GM12878 (cell line): ENCODE measurements at regions not wholly inside any gene's neighbourhood (a gene's known extent, or its start where the extent isn't known, plus 50 kb on each side); places are given as distances from the start of the nearest gene placed in this dataset.

Experiments used
- ATAC-seq: fragments of 200-7000 bp; cut with Tn5 transposase; 3 replicates; pipeline ENCODE4 v1.9.1; 2020; ENCODE audit warnings: mild to moderate bottlenecking, moderate library complexity
- BruUV-seq: library from RNA; stranded (reverse); fragments of 400-500 nt; replicated peaks from 2 replicates; lab custom pipeline; 2021; lab: Mats Ljungman, UMichigan
- CTCF ChIA-PET: fragments of 300-600 bp; sonication (Branson Sonifier 250); formaldehyde crosslinking; extraction: SDS; loops from one replicate; lab custom pipeline; 2021; ENCODE audit warnings: inconsistent platforms; lab: Yijun Ruan, JAX
- POLR2A ChIA-PET: fragments of 350-600 bp; formaldehyde crosslinking; extraction: SDS; loops from one replicate; lab custom pipeline; 2021; ENCODE audit warnings: inconsistent platforms; lab: Charles Lee
- RAD21 ChIA-PET: fragments of 300-600 bp; sonication (Branson Sonifier 250); formaldehyde crosslinking; loops from one replicate; lab custom pipeline; 2023; ENCODE audit warnings: antibody characterized with exemption; ENCODE audit not compliant: unreplicated experiment; lab: Charles Lee
- SMC1A ChIA-PET: fragments of 300-600 bp; sonication (Branson Sonifier 250); formaldehyde crosslinking; loops from one replicate; lab custom pipeline; 2023; ENCODE audit not compliant: unreplicated experiment, uncharacterized antibody; lab: Charles Lee
- DNase-seq: peaks from one replicate; pipeline ENCODE4 v3.0.0-alpha.2; 2011; ENCODE audit warnings: low read depth, low spot score
- FAIRE-seq: peaks from 3 replicates; lab custom pipeline; 2011; peaks lifted over from hg19 to GRCh38; lab: Jason Lieb, UNC
- H2AFZ ChIP-seq: 2 replicates; pipeline ENCODE4 v1.6.0; 2011; ENCODE audit warnings: low read depth, low read length, control low read depth; ENCODE audit not compliant: control insufficient read depth
- H3K27ac ChIP-seq: 2 replicates; pipeline ENCODE4 v1.5.1; 2011; ENCODE audit warnings: control low read depth; ENCODE audit not compliant: control insufficient read depth, insufficient read depth
- H3K27me3 ChIP-seq, 2 experiments: replicated peaks in 1 of 2; 2 replicates each; pipeline versions ENCODE4 v1.6.0 to v1.6.1; 2011; ENCODE audit warnings: low read length in 1 of 2; ENCODE audit not compliant: control insufficient read depth in 2 of 2, insufficient read depth in 2 of 2
- H3K36me3 ChIP-seq, 2 experiments: 2 replicates each; pipeline ENCODE4 v1.5.1; 2011; ENCODE audit warnings: low read length in 1 of 2; ENCODE audit not compliant: control insufficient read depth in 2 of 2, insufficient read depth in 2 of 2
- H3K4me1 ChIP-seq: 2 replicates; pipeline ENCODE4 v1.6.1; 2011; ENCODE audit warnings: mild to moderate bottlenecking, low read length, moderate library complexity, mixed read lengths; ENCODE audit not compliant: control insufficient read depth, insufficient read depth
- H3K4me2 ChIP-seq: 2 replicates; pipeline ENCODE4 v1.6.0; 2011; ENCODE audit warnings: control low read depth; ENCODE audit not compliant: control insufficient read depth, insufficient read depth
- H3K4me3 ChIP-seq: fragments of 200-600 bp; sonication (generic); 2 replicates; pipeline ENCODE4 v1.5.1; 2016
- H3K79me2 ChIP-seq: 2 replicates; pipeline ENCODE4 v1.6.0; 2011; ENCODE audit warnings: low read length; ENCODE audit not compliant: control insufficient read depth, insufficient read depth
- H3K9ac ChIP-seq: 2 replicates; pipeline ENCODE4 v1.8.0; 2011; ENCODE audit warnings: low read length, control low read depth, mixed read lengths; ENCODE audit not compliant: control insufficient read depth, insufficient read depth
- H3K9me3 ChIP-seq: replicated peaks from 3 replicates; pipeline ENCODE4 v1.5.1; 2011; ENCODE audit warnings: mild to moderate bottlenecking, low read length; ENCODE audit not compliant: control insufficient read depth, insufficient read depth
- H4K20me1 ChIP-seq: 2 replicates; pipeline ENCODE4 v1.6.0; 2011; ENCODE audit not compliant: control insufficient read depth, insufficient read depth
- BMI1 ChIP-seq: fragments of 450-650 bp; IDR thresholded peaks from 2 replicates; pipeline ENCODE4 v1.6.1; 2016; ENCODE audit warnings: mild to moderate bottlenecking, moderate library complexity, borderline replicate concordance
- CBFB ChIP-seq: IDR thresholded peaks from 2 replicates; pipeline ENCODE4 v1.6.1; 2016; ENCODE audit warnings: antibody characterized with exemption, low read depth
- E2F8 ChIP-seq: fragments of 450-650 bp; IDR thresholded peaks from 2 replicates; pipeline ENCODE4 v1.6.1; 2018; ENCODE audit warnings: mild to moderate bottlenecking, low read depth, moderate library complexity; ENCODE audit not compliant: partially characterized antibody
- NFIC ChIP-seq: IDR thresholded peaks from 2 replicates; pipeline ENCODE4 v1.6.1; 2012; ENCODE audit warnings: low read depth, mild to moderate bottlenecking, inconsistent platforms, low read length, moderate library complexity
- NFYB ChIP-seq: IDR thresholded peaks from 2 replicates; pipeline ENCODE4 v1.6.1; 2011; ENCODE audit warnings: low read depth, mild to moderate bottlenecking, low read length, improper control_type of control experiment, moderate library complexity; ENCODE audit not compliant: insufficient read depth
- POU2F2 ChIP-seq: IDR thresholded peaks from 3 replicates; pipeline ENCODE4 v1.6.1; 2011; ENCODE audit warnings: low read depth, mild to moderate bottlenecking, low read length, borderline replicate concordance
- SREBF1 ChIP-seq: IDR thresholded peaks from 2 replicates; pipeline ENCODE4 v1.6.1; 2012; ENCODE audit warnings: mild to moderate bottlenecking, low read length
- STAT3 ChIP-seq: IDR thresholded peaks from 2 replicates; pipeline ENCODE4 v1.6.1; 2011; ENCODE audit warnings: low read depth, low read length, improper control_type of control experiment
- TBL1XR1 ChIP-seq: IDR thresholded peaks from 2 replicates; pipeline ENCODE4 v1.6.1; 2012; ENCODE audit warnings: low read depth, low read length, improper control_type of control experiment
- WGBS: methylation state at CpG from one replicate; pipeline ENCODE4 v1.1.6; 2016; ENCODE audit warnings: low lambda C conversion rate; ENCODE audit not compliant: insufficient replicate concordance, insufficient coverage; ENCODE audit errors: missing lambda C conversion rate; 5-methylcytosine and 5-hydroxymethylcytosine counted together
- in situ Hi-C: fragments of 300-500 bp; cut with MboI; formaldehyde crosslinking; loops from 9 replicates; pipeline ENCODE4 v1.14.3; 2018; ENCODE audit warnings: mixed read lengths
- intact Hi-C: fragments of 100-400 bp; cut with micrococcal nuclease; formaldehyde crosslinking; loops from one replicate; pipeline ENCODE4 v1.14.2; 2022; ENCODE audit not compliant: unreplicated experiment

- 7% methylated on average over 5 of the region's 5 CpGs for WGBS
- RAD21 ChIA-PET: no interaction called here
Measured at GRCh38 chr11:57100638-57101331, 81.0 kb upstream of the LRRC55 start.

More at GRCh38 chr11:57100638-57101331, 81.0 kb upstream of the LRRC55 start:
- CTCF ChIA-PET: no interaction called here
- Histone ChIP-seq H2AFZ (no peak overlapping the region), H3K4me3 (no peak overlapping the region), H3K4me1 (no peaks in the 10 kb centered on the region), H3K27me3 (no peaks in the 10 kb centered on the region), H3K4me2 (no peak overlapping the region), H3K79me2 (no peaks in the 10 kb centered on the region), H4K20me1 (no peaks in the 10 kb centered on the region), H3K9ac (no peak overlapping the region), H3K27ac (no peak overlapping the region), H3K9me3 (no peaks in the 10 kb centered on the region), H3K36me3 (no peaks in the 10 kb centered on the region)
- POLR2A ChIA-PET: no interaction called here
- FAIRE-seq: no peak
- TF ChIP-seq NFYB: no peak
- TF ChIP-seq E2F8: no peak
- TF ChIP-seq POU2F2: no peak
- no peak for TF ChIP-seq TBL1XR1
- no peak for TF ChIP-seq CBFB
- TF ChIP-seq BMI1: no peak
- TF ChIP-seq NFIC: no peak
- no peak for TF ChIP-seq STAT3
- no peak for TF ChIP-seq SREBF1
- DNase-seq: no peak
- BruUV-seq: no TSS peak
- SMC1A ChIA-PET: no interaction called here
- ATAC-seq: no peak
- intact Hi-C loops (no loop called here), in situ Hi-C loops (no loop called here)
